H1 (cell line): ENCODE measurements at regions not wholly inside any gene's neighbourhood (a gene's known extent, or its start where the extent isn't known, plus 50 kb on each side); places are given as distances from the start of the nearest gene placed in this dataset.

Experiments
- CTCF ChIA-PET: fragments of 300-600 bp; sonication (Branson Sonifier 250); formaldehyde crosslinking; loops from one replicate; lab custom pipeline; 2021; ENCODE audit not compliant: partially characterized antibody; lab: Charles Lee
- POLR2A ChIA-PET: fragments of 300-600 bp; sonication (Branson Sonifier 250); formaldehyde crosslinking; loops from one replicate; lab custom pipeline; 2021; ENCODE audit warnings: inconsistent platforms; ENCODE audit not compliant: partially characterized antibody; lab: Charles Lee
- DNase-seq, 2 experiments: peaks; one replicate each; pipeline versions ENCODE4 v3.0.0 to v3.0.0-alpha.2; 2010 to 2022; ENCODE audit warnings: low spot score in 2 of 2, low read depth in 1 of 2, mixed read lengths in 1 of 2
- FAIRE-seq: peaks from 2 replicates; lab custom pipeline; 2011; peaks lifted over from hg19 to GRCh38; lab: Jason Lieb, UNC
- H2AFZ ChIP-seq: 2 replicates; pipeline ENCODE4 v1.8.1; 2012; ENCODE audit warnings: low read length, inconsistent platforms
- H2AK5ac ChIP-seq: 2 replicates; pipeline ENCODE4 v1.6.1; 2013; ENCODE audit warnings: low read depth, low read length
- H2BK120ac ChIP-seq: replicated peaks from 2 replicates; pipeline ENCODE3; 2013; ENCODE audit warnings: low read depth, low read length, inconsistent platforms
- H2BK12ac ChIP-seq: 2 replicates; pipeline ENCODE4 v1.6.1; 2013; ENCODE audit warnings: low read depth, low read length
- H2BK15ac ChIP-seq: 2 replicates; pipeline ENCODE4 v1.6.1; 2013; ENCODE audit warnings: low read length
- H2BK20ac ChIP-seq: 2 replicates; pipeline ENCODE4 v1.6.1; 2013; ENCODE audit warnings: low read length
- H2BK5ac ChIP-seq: 2 replicates; pipeline ENCODE4 v1.6.1; 2013; ENCODE audit warnings: low read depth, low read length
- H3K14ac ChIP-seq: 2 replicates; pipeline ENCODE4 v1.6.1; 2013; ENCODE audit warnings: inconsistent platforms; ENCODE audit not compliant: insufficient read length
- H3K18ac ChIP-seq: 2 replicates; pipeline ENCODE4 v1.6.1; 2013; ENCODE audit warnings: low read length; ENCODE audit errors: extremely low read depth
- H3K23ac ChIP-seq: 2 replicates; pipeline ENCODE4 v1.6.1; 2013; ENCODE audit warnings: inconsistent platforms; ENCODE audit not compliant: insufficient read length
- H3K23me2 ChIP-seq: 2 replicates; pipeline ENCODE4 v1.6.1; 2013; ENCODE audit warnings: low read depth, low read length
- H3K27ac ChIP-seq: 2 replicates; pipeline ENCODE4 v1.6.1; 2011; ENCODE audit warnings: low read depth, low read length, inconsistent platforms
- H3K27me3 ChIP-seq, 4 experiments: replicated peaks in 1 of 4; 1 replicate in 1 of 4; 2 replicates in 3 of 4; pipeline versions ENCODE4 v1.6.1 to v1.8.1; 2011 to 2013; ENCODE audit warnings: low read length in 3 of 4, mild to moderate bottlenecking in 3 of 4, inconsistent platforms in 2 of 4, mixed read lengths in 2 of 4, moderate library complexity in 1 of 4; ENCODE audit not compliant: control insufficient read depth in 3 of 4, insufficient read depth in 3 of 4; ENCODE audit errors: extremely low read depth in 1 of 4
- H3K36me3 ChIP-seq, 4 experiments: 2 replicates each; pipeline versions ENCODE4 v1.6.1 to v1.8.1; 2011 to 2013; ENCODE audit warnings: mild to moderate bottlenecking in 4 of 4, low read length in 3 of 4, moderate library complexity in 2 of 4, control low read depth in 1 of 4, inconsistent platforms in 1 of 4; ENCODE audit not compliant: insufficient read depth in 4 of 4, control insufficient read depth in 2 of 4
- H3K4ac ChIP-seq: replicated peaks from 2 replicates; pipeline ENCODE3; 2013; ENCODE audit warnings: low read length, low read depth, mixed read lengths, inconsistent platforms; ENCODE audit not compliant: insufficient read length
- H3K4me1 ChIP-seq, 4 experiments: replicated peaks in 1 of 4; 1 replicate in 1 of 4; 2 replicates in 3 of 4; pipeline versions ENCODE4 v1.6.1 to v1.8.1; 2011 to 2013; ENCODE audit warnings: low read length in 3 of 4, inconsistent platforms in 2 of 4, mixed read lengths in 1 of 4; ENCODE audit not compliant: insufficient read depth in 4 of 4, control insufficient read depth in 3 of 4
- H3K4me2 ChIP-seq, 2 experiments: 2 replicates each; pipeline versions ENCODE4 v1.6.1 to v1.8.1; 2011 to 2013; ENCODE audit warnings: low read depth in 2 of 2, low read length in 2 of 2, control low read depth in 1 of 2, inconsistent platforms in 1 of 2, mild to moderate bottlenecking in 1 of 2; ENCODE audit not compliant: insufficient read depth in 1 of 2
- H3K4me3 ChIP-seq, 4 experiments: fragments of 200-600, 300-600 bp in 1 of 4; sonication (generic), shearing (Covaris generic), sonication (Bioruptor Twin) in 1 of 4; 2 replicates each; pipeline versions ENCODE4 v1.5.1 to v1.8.1; 2011 to 2016; ENCODE audit warnings: low read length in 4 of 4, low read depth in 3 of 4, control low read depth in 2 of 4, inconsistent platforms in 2 of 4, mild to moderate bottlenecking in 2 of 4, mixed read lengths in 1 of 4, moderate library complexity in 1 of 4; ENCODE audit not compliant: insufficient read depth in 2 of 4; ENCODE audit errors: extremely low read depth in 1 of 4
- H3K56ac ChIP-seq: replicated peaks from 2 replicates; pipeline ENCODE3; 2013; ENCODE audit warnings: low read depth, mild to moderate bottlenecking, mixed read lengths, low read length, inconsistent platforms; ENCODE audit not compliant: insufficient read length
- H3K79me1 ChIP-seq: 2 replicates; pipeline ENCODE4 v1.6.1; 2013; ENCODE audit warnings: low read depth, low read length, control low read depth
- H3K79me2 ChIP-seq, 2 experiments: 2 replicates each; pipeline versions ENCODE4 v1.6.1 to v1.8.1; 2012 to 2013; ENCODE audit warnings: low read length in 2 of 2, mild to moderate bottlenecking in 2 of 2, inconsistent platforms in 1 of 2; ENCODE audit not compliant: insufficient read depth in 2 of 2, control insufficient read depth in 1 of 2
- H3K9ac ChIP-seq, 4 experiments: replicated peaks in 1 of 4; 1 replicate in 1 of 4; 2 replicates in 3 of 4; pipeline versions ENCODE4 v1.6.1 to v1.8.1; 2011 to 2013; ENCODE audit warnings: low read depth in 3 of 4, low read length in 3 of 4, control low read depth in 2 of 4, mild to moderate bottlenecking in 2 of 4, moderate library complexity in 2 of 4, inconsistent platforms in 1 of 4; ENCODE audit errors: extremely low read depth in 1 of 4
- H3K9me3 ChIP-seq, 2 experiments: 2 replicates each; pipeline versions ENCODE4 v1.6.1 to v1.8.1; 2012 to 2013; ENCODE audit warnings: mild to moderate bottlenecking in 2 of 2, moderate library complexity in 2 of 2, control low read depth in 1 of 2, inconsistent platforms in 1 of 2, low read depth in 1 of 2, low read length in 1 of 2, mixed read lengths in 1 of 2; ENCODE audit not compliant: insufficient read depth in 2 of 2
- H4K20me1 ChIP-seq, 2 experiments: replicated peaks in 1 of 2; 2 replicates each; pipeline versions ENCODE3 to v1.8.1; 2011 to 2013; ENCODE audit warnings: inconsistent platforms in 2 of 2, low read length in 2 of 2, mild to moderate bottlenecking in 1 of 2; ENCODE audit not compliant: insufficient read depth in 2 of 2, control insufficient read depth in 1 of 2
- H4K5ac ChIP-seq: 2 replicates; pipeline ENCODE4 v1.6.1; 2013; ENCODE audit warnings: low read length, low read depth, mixed read lengths, inconsistent platforms; ENCODE audit not compliant: insufficient read length
- H4K8ac ChIP-seq: 2 replicates; pipeline ENCODE4 v1.8.0; 2013; ENCODE audit warnings: mild to moderate bottlenecking, moderate library complexity, low read length, inconsistent platforms; ENCODE audit not compliant: insufficient read depth; ENCODE audit errors: extremely low read depth
- H4K91ac ChIP-seq: replicated peaks from 2 replicates; pipeline ENCODE3; 2013; ENCODE audit warnings: low read length, mixed read lengths, inconsistent platforms; ENCODE audit not compliant: insufficient read length
- ATF2 ChIP-seq: IDR thresholded peaks from 2 replicates; pipeline ENCODE4 v1.6.1; 2012; ENCODE audit warnings: low read length, inconsistent platforms
- ATF3 ChIP-seq: IDR thresholded peaks from 2 replicates; pipeline ENCODE4 v1.6.1; 2011; ENCODE audit warnings: low read depth, mild to moderate bottlenecking, low read length; ENCODE audit not compliant: insufficient read depth
- CBX5 ChIP-seq: fragments of 300-800, 300-1000 bp; sonication (generic); IDR thresholded peaks from 2 replicates; pipeline ENCODE4 v1.7.1; 2016; ENCODE audit warnings: antibody characterized with exemption, low read length, low read depth
- EP300 ChIP-seq, 2 experiments: IDR thresholded peaks; 1 replicate in 1 of 2; 2 replicates in 1 of 2; pipeline ENCODE4 v1.6.1; 2011 to 2012; ENCODE audit warnings: low read depth in 2 of 2, low read length in 2 of 2, mild to moderate bottlenecking in 2 of 2, borderline replicate concordance in 1 of 2, inconsistent platforms in 1 of 2, moderate library complexity in 1 of 2
- KDM4A ChIP-seq: IDR thresholded peaks from one replicate; pipeline ENCODE4 v1.7.1; 2012; ENCODE audit warnings: low read depth, mild to moderate bottlenecking, moderate library complexity, low read length, inconsistent platforms; ENCODE audit not compliant: severe bottlenecking
- NANOG ChIP-seq: IDR thresholded peaks from 2 replicates; pipeline ENCODE4 v1.6.1; 2011; ENCODE audit warnings: low read length, low read depth, mild to moderate bottlenecking, inconsistent platforms; ENCODE audit not compliant: insufficient read depth, poor library complexity, severe bottlenecking
- POLR2A ChIP-seq, 2 experiments: IDR thresholded peaks; 1 replicate in 1 of 2; 2 replicates in 1 of 2; pipeline ENCODE4 v1.6.1; 2011; ENCODE audit warnings: low read depth in 2 of 2, low read length in 2 of 2, mild to moderate bottlenecking in 2 of 2; ENCODE audit errors: control extremely low read depth in 1 of 2
- POLR2AphosphoS5 ChIP-seq: IDR thresholded peaks from 2 replicates; pipeline ENCODE4 v1.6.1; 2011; ENCODE audit warnings: low read depth, low read length
- RBBP5 ChIP-seq: IDR thresholded peaks from 2 replicates; pipeline ENCODE4 v1.7.1; 2012; ENCODE audit warnings: low read depth, mild to moderate bottlenecking, inconsistent platforms, low read length, moderate library complexity, borderline replicate concordance
- RFX5 ChIP-seq: IDR thresholded peaks from 2 replicates; pipeline ENCODE4 v1.6.1; 2011; ENCODE audit warnings: low read depth, low read length, improper control_type of control experiment, borderline replicate concordance
- RXRA ChIP-seq: IDR thresholded peaks from 2 replicates; pipeline ENCODE4 v1.6.1; 2011; ENCODE audit warnings: low read depth, mild to moderate bottlenecking, low read length, moderate library complexity; ENCODE audit not compliant: insufficient read depth
- WGBS, 2 experiments: shearing (Covaris generic) in 1 of 2; methylation state at CpG; one replicate each; pipeline versions ENCODE4 v1.1.6 to v1.1.7; 2013 to 2015; ENCODE audit warnings: low lambda C conversion rate in 2 of 2, mixed read lengths in 2 of 2, inconsistent platforms in 1 of 2, low coverage in 1 of 2, missing lambda C conversion rate in 1 of 2; ENCODE audit not compliant: insufficient replicate concordance in 2 of 2, insufficient coverage in 1 of 2, insufficient read length in 1 of 2; ENCODE audit errors: extremely low coverage in 1 of 2, missing lambda C conversion rate in 1 of 2; 5-methylcytosine and 5-hydroxymethylcytosine counted together

GRCh38 chr15:67977414-67978089, 76.6 kb upstream of the PIAS1 start:
- CTCF ChIA-PET = interaction anchor here (0.6 to 1.6 kb wide), 5 partner anchors 9 to 217 kb away, joined by 3 to 6 read pairs (median 3); no protein-coding TSS in a partner anchor
- no peak for TF ChIP-seq ATF3
- TF ChIP-seq ATF2 = no peak
- TF ChIP-seq NANOG = no peak
- no peak for TF ChIP-seq POLR2A (IDR thresholded peaks at IDR 0.05; ENCODE audit: control extremely low read depth in 1 of 2, low read depth in 2 of 2, low read length in 2 of 2)
- no peak for TF ChIP-seq EP300 (IDR thresholded peaks at IDR 0.05; ENCODE audit: borderline replicate concordance in 1 of 2, low read depth in 2 of 2, low read length in 2 of 2)
- no peak for TF ChIP-seq KDM4A
- no peak for TF ChIP-seq RFX5
- TF ChIP-seq POLR2AphosphoS5 = no peak
- no peak for TF ChIP-seq RXRA
- TF ChIP-seq RBBP5 = no peak
- TF ChIP-seq CBX5 = no peak

More at GRCh38 chr15:67977414-67978089, 76.6 kb upstream of the PIAS1 start:
- Histone ChIP-seq H3K79me2 (no peaks in the 10 kb centered on the region), H4K5ac (no peak overlapping the region), H4K91ac (no peak overlapping the region), H2BK120ac (no peak overlapping the region), H2BK15ac (no peak overlapping the region), H2BK12ac (no peak overlapping the region), H3K4me3 (no peak overlapping the region), H3K14ac (no peak overlapping the region), H3K18ac (no peak overlapping the region), H3K4ac (no peak overlapping the region), H2BK20ac (no peak overlapping the region), H3K23me2 (no peaks in the 10 kb centered on the region), H3K56ac (no peak overlapping the region), H3K79me1 (no peaks in the 10 kb centered on the region), H3K9me3 (peaks cover 0 to 3% of the 10 kb centered on the region in 2 experiments; a peak in 1 of 4 replicates), H2BK5ac (no peak overlapping the region), H3K36me3 (no peaks in the 10 kb centered on the region), H4K20me1 (no peaks in the 10 kb centered on the region), H4K8ac (no peak overlapping the region), H3K4me2 (no peak overlapping the region), H2AK5ac (no peak overlapping the region), H2AFZ (0 out of 2 replicates have a peak overlapping the region, but pooled peaks have one; percentile 34), H3K23ac (no peak overlapping the region), H3K27ac (no peak overlapping the region), H3K27me3 (no peaks in the 10 kb centered on the region), H3K4me1 (no peaks in the 10 kb centered on the region), H3K9ac (no peak overlapping the region)
- FAIRE-seq (no peak), DNase-seq (no peak)
- 89% methylated on average over 3 of the region's 3 CpGs; no CpG with 5 or more reads in 1 of the 2 experiments for WGBS, 2 experiments
- POLR2A ChIA-PET = no interaction called here
